HCT116 (cell line): ENCODE measurements at regions not wholly inside any gene's neighbourhood (a gene's known extent, or its start where the extent isn't known, plus 50 kb on each side); places are given as distances from the start of the nearest gene placed in this dataset.

Experiments used
- CEBPB ChIP-seq: IDR thresholded peaks from 2 replicates; pipeline ENCODE4 v1.6.1; 2012; ENCODE audit warnings: low read depth
- CTCF ChIP-seq, 3 experiments: fragments of 200-600 bp in 1 of 3; sonication (generic) in 1 of 3; IDR thresholded peaks in 2 of 3; conservative IDR thresholded peaks in 1 of 3; 2 replicates each; pipeline ENCODE4 v1.5.1; 2012 to 2017; ENCODE audit warnings: low read depth in 2 of 3, low read length in 2 of 3, antibody characterized with exemption in 1 of 3, borderline replicate concordance in 1 of 3, control low read depth in 1 of 3, mild to moderate bottlenecking in 1 of 3, mixed read lengths in 1 of 3, mixed run types in 1 of 3, moderate library complexity in 1 of 3; ENCODE audit not compliant: insufficient read depth in 1 of 3
- EGR1 ChIP-seq: IDR thresholded peaks from 2 replicates; pipeline ENCODE4 v1.6.1; 2012; ENCODE audit warnings: low read depth
- EZH2 ChIP-seq: fragments of 200-600 bp; sonication (generic); IDR thresholded peaks from 2 replicates; pipeline ENCODE4 v1.6.1; 2017; ENCODE audit warnings: antibody characterized with exemption, mixed run types
- POLR2A ChIP-seq: IDR thresholded peaks from 2 replicates; pipeline ENCODE4 v1.7.0; 2011; ENCODE audit warnings: borderline replicate concordance; ENCODE audit not compliant: insufficient read depth, insufficient read length; ENCODE audit errors: extremely low read depth
- POLR2AphosphoS5 ChIP-seq: IDR thresholded peaks from 2 replicates; pipeline ENCODE4 v1.6.1; 2011; ENCODE audit warnings: mild to moderate bottlenecking, low read depth, low read length, moderate library complexity
- RAD21 ChIP-seq: IDR thresholded peaks from 2 replicates; pipeline ENCODE4 v1.6.1; 2012; ENCODE audit warnings: low read depth, mild to moderate bottlenecking
- SP1 ChIP-seq: IDR thresholded peaks from 2 replicates; pipeline ENCODE4 v1.6.1; 2012; ENCODE audit warnings: low read depth
- YY1 ChIP-seq: IDR thresholded peaks from 2 replicates; pipeline ENCODE4 v1.6.1; 2011; ENCODE audit warnings: low read length, low read depth, moderate library complexity, mild to moderate bottlenecking; ENCODE audit not compliant: insufficient replicate concordance; ENCODE audit errors: extremely low read depth
- ZNF274 ChIP-seq: fragments of 200-500 bp; sonication (Bioruptor generic); IDR thresholded peaks from 2 replicates; pipeline ENCODE4 v1.6.1; 2014; ENCODE audit warnings: mild to moderate bottlenecking, low read depth, low read length, inconsistent platforms
- TF ChIP-seq, protein P1 (sequence below): IDR thresholded peaks from 2 replicates; pipeline ENCODE4 v1.6.1; 2012
- TF ChIP-seq, protein P2 (sequence below): IDR thresholded peaks from 2 replicates; pipeline ENCODE4 v1.6.1; 2011; ENCODE audit warnings: mild to moderate bottlenecking, low read length, moderate library complexity; ENCODE audit not compliant: insufficient replicate concordance; ENCODE audit errors: extremely low read depth

DNA sequence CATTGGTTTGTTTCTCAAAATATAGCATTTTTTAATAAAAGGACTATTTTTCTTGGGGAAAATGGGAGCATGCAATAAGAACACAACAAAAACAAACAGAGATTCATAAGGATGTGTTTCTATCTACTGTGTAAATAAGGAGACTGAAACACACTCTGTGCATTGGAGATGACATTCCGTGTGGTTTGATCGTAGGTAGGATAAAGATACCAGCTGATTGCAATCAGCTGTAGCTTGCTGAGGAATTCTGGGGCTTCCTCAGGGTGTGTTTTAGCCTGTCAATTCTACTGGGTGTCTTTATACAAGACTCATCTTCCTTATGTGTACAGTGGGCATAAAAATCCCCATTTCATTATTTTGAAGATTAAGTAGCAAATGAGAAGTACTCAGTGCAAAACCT, 591.6 kb downstream of the DSC3 start:
- TF ChIP-seq EZH2 = no peak
- TF ChIP-seq, protein P1, sequence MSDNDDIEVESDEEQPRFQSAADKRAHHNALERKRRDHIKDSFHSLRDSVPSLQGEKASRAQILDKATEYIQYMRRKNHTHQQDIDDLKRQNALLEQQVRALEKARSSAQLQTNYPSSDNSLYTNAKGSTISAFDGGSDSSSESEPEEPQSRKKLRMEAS = no peak
- no peak for TF ChIP-seq SP1
- TF ChIP-seq CTCF (IDR thresholded peaks at IDR 0.05 in 2 of 3, conservative IDR thresholded peaks at IDR 0.05 in 1 of 3; ENCODE audit: borderline replicate concordance in 1 of 3, insufficient read depth in 1 of 3, low read depth in 2 of 3, low read length in 2 of 3) = no peak
- no peak for TF ChIP-seq YY1
- no peak for TF ChIP-seq POLR2A
- no peak for TF ChIP-seq POLR2AphosphoS5
- TF ChIP-seq, protein P2, sequence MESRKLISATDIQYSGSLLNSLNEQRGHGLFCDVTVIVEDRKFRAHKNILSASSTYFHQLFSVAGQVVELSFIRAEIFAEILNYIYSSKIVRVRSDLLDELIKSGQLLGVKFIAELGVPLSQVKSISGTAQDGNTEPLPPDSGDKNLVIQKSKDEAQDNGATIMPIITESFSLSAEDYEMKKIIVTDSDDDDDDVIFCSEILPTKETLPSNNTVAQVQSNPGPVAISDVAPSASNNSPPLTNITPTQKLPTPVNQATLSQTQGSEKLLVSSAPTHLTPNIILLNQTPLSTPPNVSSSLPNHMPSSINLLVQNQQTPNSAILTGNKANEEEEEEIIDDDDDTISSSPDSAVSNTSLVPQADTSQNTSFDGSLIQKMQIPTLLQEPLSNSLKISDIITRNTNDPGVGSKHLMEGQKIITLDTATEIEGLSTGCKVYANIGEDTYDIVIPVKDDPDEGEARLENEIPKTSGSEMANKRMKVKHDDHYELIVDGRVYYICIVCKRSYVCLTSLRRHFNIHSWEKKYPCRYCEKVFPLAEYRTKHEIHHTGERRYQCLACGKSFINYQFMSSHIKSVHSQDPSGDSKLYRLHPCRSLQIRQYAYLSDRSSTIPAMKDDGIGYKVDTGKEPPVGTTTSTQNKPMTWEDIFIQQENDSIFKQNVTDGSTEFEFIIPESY = no peak
- no peak for TF ChIP-seq EGR1
- no peak for TF ChIP-seq ZNF274
- TF ChIP-seq CEBPB = no peak
- no peak for TF ChIP-seq RAD21
